ENCODE measurements at regions not wholly inside any gene's neighbourhood (a gene's known extent, or its start where the extent isn't known, plus 50 kb on each side); places are given as distances from the start of the nearest gene placed in this dataset.
A peak's percentile ranks its signal among the peaks of the same experiment; 100 is the strongest.

- no peak for TF ChIP-seq POLR2A (IDR thresholded peaks at IDR 0.05; ENCODE audit: low read depth, low read length)
- DNase-seq (ENCODE audit: insufficient read length, low spot score) (no peak), FAIRE-seq (no peak)
Observed at GRCh38 chr9:28741459-28741858, 1168.2 kb upstream of the C9orf72 start.

GRCh38 chr9:28747351-28747985 lies 1174.2 kb upstream of the C9orf72 start:
- FAIRE-seq (no peak), DNase-seq (ENCODE audit: insufficient read length, low spot score) (no peak)
- no peak for TF ChIP-seq POLR2A (IDR thresholded peaks at IDR 0.05; ENCODE audit: low read depth, low read length)

GRCh38 chr9:28750136-28750535 lies 1176.9 kb upstream of the C9orf72 start:
- FAIRE-seq: no peak
- no peak for DNase-seq (ENCODE audit: insufficient read length, low spot score)
- no peak for TF ChIP-seq POLR2A (IDR thresholded peaks at IDR 0.05; ENCODE audit: low read depth, low read length)

GRCh38 chr9:28758341-28758740 lies 1185.1 kb upstream of the C9orf72 start:
- DNase-seq (ENCODE audit: insufficient read length, low spot score) (no peak), FAIRE-seq (no peak)
- no peak for TF ChIP-seq POLR2A (IDR thresholded peaks at IDR 0.05; ENCODE audit: low read depth, low read length)

- TF ChIP-seq POLR2A (IDR thresholded peaks at IDR 0.05; ENCODE audit: low read depth, low read length): no peak
- FAIRE-seq: no peak
- no peak for DNase-seq (ENCODE audit: insufficient read length, low spot score)
Observed at GRCh38 chr9:28758971-28759370, 1185.7 kb upstream of the C9orf72 start.

DNA sequence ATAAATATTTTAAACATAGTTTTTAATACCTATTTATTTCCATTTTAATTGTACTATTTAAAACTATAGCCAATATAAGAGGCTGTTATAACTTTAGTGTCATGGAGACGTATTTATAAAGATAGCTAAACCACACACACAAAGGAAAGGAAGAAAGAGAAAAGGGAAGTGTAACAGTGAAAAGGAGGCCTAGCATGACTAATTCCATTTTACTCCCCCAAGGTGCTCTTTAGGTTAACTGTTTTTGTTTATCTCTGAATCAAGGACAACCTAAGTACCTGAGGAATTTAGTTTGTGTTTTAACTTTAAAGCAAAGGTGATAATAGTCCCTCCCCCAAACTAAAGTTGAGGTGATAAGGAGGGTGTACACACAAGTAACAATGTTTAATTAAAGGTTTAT lies 1188.9 kb upstream of the C9orf72 start:
- no peak for FAIRE-seq
- TF ChIP-seq POLR2A (IDR thresholded peaks at IDR 0.05; ENCODE audit: low read depth, low read length): no peak
- DNase-seq (ENCODE audit: insufficient read length, low spot score): no peak

DNA sequence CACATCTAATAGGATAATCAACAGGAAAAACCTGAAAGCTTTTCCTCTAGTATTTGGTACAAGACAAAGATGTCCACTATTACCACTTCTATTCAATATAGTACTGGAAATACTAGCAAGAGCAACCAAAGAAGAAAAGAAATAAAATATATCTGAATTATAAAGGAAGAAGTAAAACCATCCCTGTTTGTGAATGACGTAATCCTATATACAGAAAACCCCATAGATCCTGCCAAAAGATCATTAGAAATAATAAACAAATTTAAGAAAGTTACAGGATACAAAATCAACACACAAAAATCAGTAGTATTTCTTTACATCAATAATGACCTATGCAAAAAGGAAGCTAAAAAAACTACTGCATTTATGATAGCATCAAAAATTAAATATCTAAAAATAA lies 1191.3 kb upstream of the C9orf72 start:
- TF ChIP-seq POLR2A (IDR thresholded peaks at IDR 0.05; ENCODE audit: low read depth, low read length): no peak
- FAIRE-seq: no peak

GRCh38 chr9:28770226-28770625 lies 1196.9 kb upstream of the C9orf72 start:
- no peak for FAIRE-seq
- no peak for DNase-seq (ENCODE audit: insufficient read length, low spot score)
- no peak for TF ChIP-seq POLR2A (IDR thresholded peaks at IDR 0.05; ENCODE audit: low read depth, low read length)

More for the DNA sequence above, 1191.3 kb upstream of the C9orf72 start:
- DNase-seq (ENCODE audit: insufficient read length, low spot score): no peak

DNA sequence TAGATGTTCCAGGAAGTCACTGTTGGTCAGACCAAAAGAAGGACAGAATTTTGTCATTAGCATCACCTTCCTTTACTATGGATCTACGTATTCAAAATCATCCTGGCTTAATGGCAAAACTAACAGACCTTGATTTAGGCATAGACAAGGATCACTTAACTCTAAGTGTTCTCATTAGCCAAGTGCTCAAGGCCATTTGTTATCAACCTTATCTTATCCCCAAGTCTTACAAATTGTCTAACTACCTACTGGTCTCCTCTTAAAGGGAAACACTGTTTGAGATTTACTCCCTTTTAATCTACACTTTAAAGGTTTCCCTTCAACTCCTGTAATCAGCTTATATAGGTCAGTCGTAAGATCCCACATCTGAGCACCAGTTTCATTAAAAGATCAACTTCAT lies 1197.5 kb upstream of the C9orf72 start:
- TF ChIP-seq POLR2A (IDR thresholded peaks at IDR 0.05; ENCODE audit: low read depth, low read length): no peak
- DNase-seq (ENCODE audit: insufficient read length, low spot score): no peak
- no peak for FAIRE-seq

GRCh38 chr9:28774433-28775235 lies 1201.4 kb upstream of the C9orf72 start:
- FAIRE-seq: peak; percentile 55

DNA sequence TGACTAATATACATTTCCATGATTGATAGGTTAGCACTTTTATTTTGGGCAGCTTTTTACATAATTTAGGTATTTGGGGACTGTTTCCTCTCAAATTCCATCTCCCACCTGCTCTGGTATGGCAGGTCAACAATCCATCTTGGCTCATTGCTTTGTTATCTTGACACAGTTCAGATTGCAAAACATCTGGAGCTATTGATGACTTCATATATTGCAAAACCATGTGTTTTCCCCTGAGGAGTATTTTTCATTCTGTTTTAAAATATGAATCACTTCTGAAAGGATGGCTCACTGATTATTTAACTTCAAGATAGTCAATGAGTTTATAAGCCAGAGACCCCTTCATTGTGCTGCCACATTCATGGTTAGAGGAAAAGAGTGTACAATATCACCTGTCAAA lies 1206.0 kb upstream of the C9orf72 start:
- DNase-seq (ENCODE audit: insufficient read length, low spot score): no peak

More at GRCh38 chr9:28774433-28775235, 1201.4 kb upstream of the C9orf72 start:
- peak; percentile 3 for DNase-seq (ENCODE audit: insufficient read length, low spot score)
- no peak for TF ChIP-seq POLR2A (IDR thresholded peaks at IDR 0.05; ENCODE audit: low read depth, low read length)

DNA sequence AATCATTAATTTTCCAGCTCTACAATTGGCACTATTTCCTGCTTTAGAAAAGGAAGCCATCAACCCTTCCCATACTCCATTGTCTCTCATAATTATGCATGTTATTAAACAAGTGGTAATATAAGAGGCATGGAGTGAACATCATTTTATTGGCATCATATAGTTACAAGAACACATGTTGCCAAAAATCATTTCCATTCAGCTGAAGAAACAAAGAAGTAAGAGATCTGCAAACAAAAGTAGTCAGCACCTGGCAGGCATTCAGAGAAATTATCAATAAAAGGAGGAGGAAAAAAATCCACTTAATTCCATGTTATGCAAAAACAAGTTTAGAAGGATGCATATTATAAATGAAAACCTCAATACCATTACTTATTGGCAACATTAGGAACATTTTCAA lies 1208.2 kb upstream of the C9orf72 start:
- no peak for DNase-seq (ENCODE audit: insufficient read length, low spot score)
- FAIRE-seq: no peak
- no peak for TF ChIP-seq POLR2A (IDR thresholded peaks at IDR 0.05; ENCODE audit: low read depth, low read length)

More for the DNA sequence above, 1206.0 kb upstream of the C9orf72 start:
- no peak for TF ChIP-seq POLR2A (IDR thresholded peaks at IDR 0.05; ENCODE audit: low read depth, low read length)
- FAIRE-seq: no peak

DNA sequence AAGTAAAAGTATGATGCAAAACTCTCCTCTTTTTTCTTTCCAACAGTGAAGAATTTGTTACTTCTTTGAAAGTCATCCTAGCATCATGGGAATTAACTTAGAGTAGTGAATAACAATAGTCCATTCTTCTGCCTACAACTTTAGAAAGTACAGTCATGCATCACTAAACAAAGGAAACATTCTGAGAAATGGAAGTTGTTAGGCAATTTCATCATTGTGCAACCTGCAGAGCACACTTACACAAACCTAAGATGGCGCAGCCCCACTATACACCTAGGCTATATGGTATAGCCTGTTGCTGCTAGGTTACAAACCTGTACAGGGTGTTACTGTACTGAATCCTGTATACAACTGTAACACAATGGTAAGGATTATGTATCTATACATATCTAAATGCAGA lies 1209.3 kb upstream of the C9orf72 start:
- TF ChIP-seq POLR2A (IDR thresholded peaks at IDR 0.05; ENCODE audit: low read depth, low read length): no peak
- DNase-seq (ENCODE audit: insufficient read length, low spot score): no peak
- no peak for FAIRE-seq

DNA sequence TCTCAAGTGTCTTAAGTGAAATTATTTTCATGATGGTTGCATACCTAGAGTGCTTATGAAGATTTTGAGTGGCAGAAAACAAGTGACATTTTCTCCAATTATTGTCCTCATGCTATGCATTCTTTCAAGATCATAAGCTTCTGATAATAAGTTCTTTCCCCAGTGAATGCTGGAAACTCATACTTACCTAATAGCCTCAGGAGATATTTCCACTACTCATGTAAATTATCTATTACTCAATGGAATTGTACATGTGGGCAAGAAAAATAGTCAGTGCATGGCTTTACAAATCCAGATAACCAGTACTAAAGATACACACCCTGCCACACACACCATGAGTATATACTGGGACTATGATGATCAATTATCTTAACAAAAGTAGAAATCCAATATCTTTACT lies 1219.4 kb upstream of the C9orf72 start:
- no peak for TF ChIP-seq POLR2A (IDR thresholded peaks at IDR 0.05; ENCODE audit: low read depth, low read length)
- no peak for FAIRE-seq
- DNase-seq (ENCODE audit: insufficient read length, low spot score): no peak

- DNase-seq (ENCODE audit: insufficient read length, low spot score) (no peak), FAIRE-seq (no peak)
- no peak for TF ChIP-seq POLR2A (IDR thresholded peaks at IDR 0.05; ENCODE audit: low read depth, low read length)
Observed at GRCh38 chr9:28799876-28800275, 1226.6 kb upstream of the C9orf72 start.

Measured in H54 (cell line).